ENCODE measurements at regions not wholly inside any gene's neighbourhood (a gene's known extent, or its start where the extent isn't known, plus 50 kb on each side); places are given as distances from the start of the nearest gene placed in this dataset.

- TF ChIP-seq POLR2A (IDR thresholded peaks at IDR 0.05; ENCODE audit: low read depth, low read length) (no peak), POLR2AphosphoS5 (IDR thresholded peaks at IDR 0.05; ENCODE audit: low read depth, low read length) (no peak), TAF1 (IDR thresholded peaks at IDR 0.05; ENCODE audit: borderline replicate concordance, low read depth, low read length) (no peak)
Measured at GRCh38 chr6:84449220-84449619, 221.8 kb upstream of the CEP162 start.
